GM21360 (cell line): ENCODE measurements at regions not wholly inside any gene's neighbourhood (a gene's known extent, or its start where the extent isn't known, plus 50 kb on each side); places are given as distances from the start of the nearest gene placed in this dataset.

Experiments
- ATAC-seq: cut with Tn5 transposase; IDR thresholded peaks from one replicate; pipeline ENCODE4 v1.9.1; 2021; ENCODE audit warnings: mild to moderate bottlenecking, moderate library complexity; ENCODE audit not compliant: unreplicated experiment

GRCh38 chr2:56099963-56100362 is 83.8 kb upstream of the CCDC85A start:
- ATAC-seq = no peak

- ATAC-seq = no peak
These were observed 82.9 kb upstream of the CCDC85A start for GRCh38 chr2:56100791-56101312.

- ATAC-seq = no peak
These were observed 81.7 kb upstream of the CCDC85A start for GRCh38 chr2:56102098-56102497.

GRCh38 chr2:56102866-56103265 is 80.9 kb upstream of the CCDC85A start:
- ATAC-seq = no peak

DNA sequence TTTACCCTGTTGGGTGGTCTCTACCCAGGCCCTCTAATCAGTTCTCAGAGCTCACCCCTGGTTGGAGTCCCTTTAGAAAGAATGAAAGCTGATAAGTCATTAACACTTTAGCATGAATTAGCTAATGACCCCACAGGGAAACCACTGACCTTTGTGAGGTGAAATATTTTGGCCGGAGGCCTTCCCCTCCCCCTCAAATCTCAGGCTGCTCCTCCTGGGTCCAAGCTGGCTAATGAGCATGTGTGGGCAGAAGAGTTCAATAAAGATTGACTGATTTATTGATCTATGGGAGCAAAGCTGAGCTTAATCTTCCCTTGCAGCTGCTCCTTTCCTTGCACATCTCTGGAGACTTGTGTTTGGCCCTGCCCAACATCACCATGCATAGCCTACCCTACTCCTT is 78.8 kb upstream of the CCDC85A start:
- ATAC-seq = no peak

GRCh38 chr2:56107502-56108220 is 76.1 kb upstream of the CCDC85A start:
- no peak for ATAC-seq

- no peak for ATAC-seq
These were observed 75.0 kb upstream of the CCDC85A start for GRCh38 chr2:56108806-56109205.

DNA sequence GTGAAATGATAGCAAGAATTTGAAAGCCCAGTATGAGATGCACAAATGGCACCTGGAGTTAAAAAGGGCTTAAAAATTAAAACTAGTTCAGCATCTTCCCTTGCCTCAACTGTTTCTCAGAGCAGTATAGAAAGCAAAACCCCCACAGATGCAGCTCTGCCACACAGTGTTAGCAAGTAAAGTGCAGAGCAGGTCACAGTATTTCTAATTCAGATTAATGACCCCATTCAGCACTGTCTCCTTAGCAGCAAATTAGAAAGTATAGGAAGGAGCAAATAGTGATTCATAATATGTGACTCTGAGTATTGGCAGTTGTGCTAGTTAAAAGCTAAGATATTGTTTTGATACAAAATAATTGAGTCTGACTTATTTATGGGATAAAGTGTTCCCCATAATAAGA is 73.8 kb upstream of the CCDC85A start:
- no peak for ATAC-seq

GRCh38 chr2:56113382-56113975 is 70.3 kb upstream of the CCDC85A start:
- no peak for ATAC-seq

DNA sequence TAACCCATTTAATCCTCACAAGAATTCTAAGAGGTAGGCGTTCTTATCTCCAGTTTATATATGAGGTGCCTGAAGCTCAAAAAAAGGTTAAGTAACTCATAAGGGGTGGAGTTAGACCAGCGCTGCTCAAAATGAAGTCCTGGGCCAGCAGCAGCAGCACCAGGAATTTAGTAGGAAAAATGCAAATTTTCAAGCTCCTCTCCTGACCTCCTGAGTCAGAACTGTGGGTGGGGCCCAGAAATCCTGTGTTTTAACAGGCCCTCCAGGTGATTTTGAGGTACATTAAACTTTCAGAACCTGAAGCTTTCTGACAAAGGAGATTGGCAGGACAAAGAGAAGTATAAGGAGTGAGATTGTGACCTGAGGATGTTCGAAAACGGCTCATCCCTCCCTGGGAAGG is 66.0 kb upstream of the CCDC85A start:
- ATAC-seq = no peak

DNA sequence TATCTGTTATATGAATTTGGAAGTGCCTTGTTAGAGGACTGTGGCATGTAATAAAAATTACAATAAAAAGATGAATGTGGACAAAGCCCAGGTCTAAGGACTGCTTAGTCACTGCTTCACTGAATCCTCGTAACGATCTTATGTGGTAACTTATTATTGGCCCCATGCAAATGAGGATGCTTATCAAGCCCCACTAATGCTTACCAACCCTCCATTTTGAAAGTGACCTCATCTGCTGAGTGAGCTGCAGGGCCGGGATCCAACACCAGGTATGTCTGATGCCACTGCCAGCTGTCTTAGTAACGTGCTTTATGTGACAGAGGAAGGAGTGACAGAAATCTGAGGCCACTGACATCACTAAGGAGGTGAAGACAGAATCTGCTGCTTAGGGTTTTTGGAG is 65.3 kb upstream of the CCDC85A start:
- no peak for ATAC-seq

- ATAC-seq = no peak
These were observed 61.8 kb upstream of the CCDC85A start for GRCh38 chr2:56121995-56122394.

GRCh38 chr2:56123538-56123937 is 60.3 kb upstream of the CCDC85A start:
- ATAC-seq = no peak

- no peak for ATAC-seq
These were observed 56.8 kb upstream of the CCDC85A start for GRCh38 chr2:56127010-56127409.

GRCh38 chr2:56127463-56128152 is 56.2 kb upstream of the CCDC85A start:
- ATAC-seq = no peak

DNA sequence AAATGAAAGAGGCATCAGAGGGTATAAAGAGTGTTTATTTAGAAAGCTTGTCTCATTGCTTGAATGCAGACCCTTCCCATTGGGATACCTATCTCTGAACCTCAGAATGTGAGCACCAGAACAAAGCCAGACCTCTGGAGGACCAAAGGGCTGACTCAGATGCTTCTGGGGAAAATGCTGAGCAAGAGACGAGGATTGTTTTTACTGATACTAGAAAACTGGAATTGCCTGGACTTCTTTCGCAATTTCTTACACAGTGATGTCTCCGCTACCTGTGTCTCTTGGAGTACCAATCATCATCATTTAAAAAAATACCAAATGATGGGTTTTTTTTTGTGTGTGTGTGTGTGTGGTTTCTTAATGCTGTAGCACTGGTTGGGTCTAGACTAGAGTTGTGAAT is 55.6 kb upstream of the CCDC85A start:
- ATAC-seq = no peak

DNA sequence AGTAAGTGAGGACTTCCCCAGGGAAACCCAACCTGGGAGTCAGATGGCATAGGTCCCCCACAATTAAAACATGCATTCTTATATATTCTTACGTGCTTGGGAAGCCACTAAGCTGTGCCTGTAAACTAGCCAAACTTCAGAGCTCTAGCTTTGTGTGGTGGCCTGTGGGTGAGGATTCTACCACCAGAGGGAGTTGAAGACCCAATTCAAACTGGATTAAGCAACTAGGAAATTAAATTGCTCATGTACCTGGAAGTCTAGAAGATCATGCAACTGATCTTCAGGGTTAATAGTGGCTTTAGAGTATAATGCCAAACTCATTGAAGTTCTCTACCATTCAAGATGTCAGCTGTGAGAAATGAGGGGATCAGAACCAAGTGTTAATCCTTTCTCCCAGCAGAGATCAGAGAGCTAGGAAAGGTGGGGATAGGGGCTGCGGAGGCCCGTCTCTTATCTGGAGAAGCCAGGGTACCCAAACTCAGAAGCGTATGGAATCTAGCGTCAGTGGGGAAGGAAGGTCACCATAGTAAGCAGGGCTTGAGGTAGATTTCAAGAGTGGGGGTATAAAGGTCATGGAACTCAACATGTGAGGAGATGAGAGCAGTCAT is 53.2 kb upstream of the CCDC85A start:
- no peak for ATAC-seq

DNA sequence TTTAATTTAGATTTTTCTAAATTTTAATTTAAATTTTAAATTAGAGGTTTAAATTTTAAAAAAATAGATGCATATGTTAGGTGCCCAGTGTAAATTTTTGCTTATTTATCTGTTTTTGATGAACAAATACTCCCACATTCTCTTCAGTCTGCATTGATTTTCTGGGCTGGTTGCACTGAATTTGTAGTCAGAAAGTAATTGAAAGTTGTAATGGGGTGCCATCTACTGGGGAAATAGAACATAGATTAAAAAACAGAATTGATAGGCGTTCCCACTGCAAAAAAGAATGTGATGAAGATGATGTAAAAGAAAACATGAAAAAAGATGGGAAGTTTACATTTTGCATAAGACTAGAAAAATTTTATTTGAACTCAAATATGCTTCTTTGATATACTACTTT is 51.7 kb upstream of the CCDC85A start:
- ATAC-seq = no peak

- no peak for ATAC-seq
These were observed 50.3 kb upstream of the CCDC85A start for GRCh38 chr2:56133441-56133840.

- no peak for ATAC-seq
These were observed 49.7 kb upstream of the CCDC85A start for GRCh38 chr2:56133931-56134629.
